ENCODE measurements at regions not wholly inside any gene's neighbourhood (a gene's known extent, or its start where the extent isn't known, plus 50 kb on each side); places are given as distances from the start of the nearest gene placed in this dataset.
A peak's percentile ranks its signal among the peaks of the same experiment; 100 is the strongest.
"Not testable (repeated sequence)": the region's sequence is repeated elsewhere in the genome, so short reads cannot be mapped to it uniquely, and the experiment has no call there.

- no peak for DNase-seq
Observed at GRCh38 chr7:86592185-86592584, 51.5 kb upstream of the GRM3 start.

- no peak for DNase-seq
Observed at GRCh38 chr7:86574006-86574405, 69.7 kb upstream of the GRM3 start.

GRCh38 chr7:86558680-86559501, 84.8 kb upstream of the GRM3 start:
- no peak for DNase-seq

- no peak for DNase-seq
Observed at GRCh38 chr7:86534641-86535040, 109.1 kb upstream of the GRM3 start.

GRCh38 chr7:86504229-86504628, 139.5 kb upstream of the GRM3 start:
- no peak for DNase-seq

- no peak for DNase-seq
Observed at GRCh38 chr7:86499986-86500385, 143.7 kb upstream of the GRM3 start.

GRCh38 chr7:86485827-86486226, 157.9 kb upstream of the GRM3 start:
- no peak for DNase-seq

- DNase-seq = peak; percentile 10
Observed at GRCh38 chr7:86479144-86479543, 164.6 kb upstream of the GRM3 start.

- no peak for DNase-seq
Observed at GRCh38 chr7:86477343-86477935, 166.3 kb upstream of the GRM3 start.

GRCh38 chr7:86470763-86471162, 172.9 kb upstream of the GRM3 start:
- no peak for DNase-seq

GRCh38 chr7:86469680-86470295, 173.9 kb upstream of the GRM3 start:
- DNase-seq = peak; percentile 56

GRCh38 chr7:86454753-86455152, 189.0 kb upstream of the GRM3 start:
- no peak for DNase-seq

- no peak for DNase-seq
Observed at GRCh38 chr7:86453454-86453853, 190.3 kb upstream of the GRM3 start.

GRCh38 chr7:86448856-86449255, 194.9 kb upstream of the GRM3 start:
- DNase-seq = no peak

- DNase-seq = no peak
Observed at GRCh38 chr7:86445285-86445684, 198.4 kb upstream of the GRM3 start.

- no peak for DNase-seq
Observed at GRCh38 chr7:86444245-86444644, 199.5 kb upstream of the GRM3 start.

GRCh38 chr7:86440420-86440819, 203.3 kb upstream of the GRM3 start:
- not testable (repeated sequence) for DNase-seq

- no peak for DNase-seq
Observed at GRCh38 chr7:86437951-86438450, 205.7 kb upstream of the GRM3 start.

GRCh38 chr7:86431761-86432160, 211.9 kb upstream of the GRM3 start:
- no peak for DNase-seq

GRCh38 chr7:86411814-86412213, 231.9 kb upstream of the GRM3 start:
- no peak for DNase-seq

GRCh38 chr7:86407291-86407690, 236.4 kb upstream of the GRM3 start:
- no peak for DNase-seq

- DNase-seq = no peak
Observed at GRCh38 chr7:86391813-86392212, 251.9 kb upstream of the GRM3 start.

- not testable (repeated sequence) for DNase-seq
Observed at GRCh38 chr7:86375602-86376001, 268.1 kb upstream of the GRM3 start.
